ENCODE measurements at regions not wholly inside any gene's neighbourhood (a gene's known extent, or its start where the extent isn't known, plus 50 kb on each side); places are given as distances from the start of the nearest gene placed in this dataset.

GRCh38 chr3:191100516-191100915, 98.5 kb upstream of the OSTN start:
- H2AFZ ChIP-seq (ENCODE audit: insufficient read depth, low read depth, low read length, poor library complexity, severe bottlenecking): no peak overlapping the region
- no peak overlapping the region for H3K27ac Mint-ChIP-seq
- no peaks in the 10 kb centered on the region for H3K79me2 ChIP-seq (ENCODE audit: insufficient read depth, low read length)
- TF ChIP-seq CTCF (IDR thresholded peaks at IDR 0.05): no peak
- no peak for DNase-seq
- H3K27me3 Mint-ChIP-seq (ENCODE audit: low read depth in 3 of 3): peaks cover 0 to 2% (median 2%) of the 10 kb centered on the region in 3 donors
- intact Hi-C loops (cut with micrococcal nuclease): no loop called here
- no peaks in the 10 kb centered on the region for H3K36me3 Mint-ChIP-seq
- H3K36me3 ChIP-seq (replicated peaks in 1 of 2; ENCODE audit: control insufficient read depth in 1 of 2, insufficient read depth in 2 of 2, low read length in 2 of 2): no peaks in the 10 kb centered on the region
- no peaks in the 10 kb centered on the region for H3K4me1 ChIP-seq (ENCODE audit: control insufficient read depth in 1 of 2, insufficient read depth in 2 of 2, low read length in 2 of 2)
- no peak overlapping the region for H3K4me3 ChIP-seq (replicated peaks in 1 of 3; ENCODE audit: low read depth in 2 of 3, low read length in 3 of 3)
- no peaks in the 10 kb centered on the region for H3K27me3 ChIP-seq (ENCODE audit: control insufficient read depth in 2 of 2, insufficient read depth in 2 of 2, low read length in 2 of 2)
- WGBS (ENCODE audit: insufficient coverage): no CpG with 5 or more reads among the region's 4 CpGs
- no peak overlapping the region for H3K9ac ChIP-seq (ENCODE audit: insufficient read depth, low read length, poor library complexity, severe bottlenecking)
- H3K9me3 ChIP-seq (replicated peaks in 1 of 2; ENCODE audit: control insufficient read depth in 1 of 2, insufficient read depth in 1 of 2, low read length in 2 of 2): peaks cover 0 to 6% of the 10 kb centered on the region in 2 donors
- H3K4me3 Mint-ChIP-seq: no peak overlapping the region
- no peak overlapping the region for H3K4me2 ChIP-seq (replicated peaks; ENCODE audit: extremely low read depth, low read length, poor library complexity, severe bottlenecking)
- no peaks in the 10 kb centered on the region for H3K4me1 Mint-ChIP-seq
- H3K9me3 Mint-ChIP-seq: peaks cover 0 to 9% (median 2%) of the 10 kb centered on the region in 7 donors
- no peak overlapping the region for H3K27ac ChIP-seq (ENCODE audit: low read depth in 1 of 2, low read length in 2 of 2)
- no peaks in the 10 kb centered on the region for H4K20me1 ChIP-seq (ENCODE audit: insufficient read depth, low read length)

GRCh38 chr3:191094057-191094845, 104.8 kb upstream of the OSTN start:
- DNase-seq: no peak
- WGBS (ENCODE audit: insufficient coverage): no CpG with 5 or more reads among the region's 3 CpGs
- Histone ChIP-seq H3K4me1 (ENCODE audit: control insufficient read depth in 1 of 2, insufficient read depth in 2 of 2, low read length in 2 of 2) (no peaks in the 10 kb centered on the region), H3K4me3 (replicated peaks in 1 of 3; ENCODE audit: low read depth in 2 of 3, low read length in 3 of 3) (no peak overlapping the region), H3K27ac (ENCODE audit: low read depth in 1 of 2, low read length in 2 of 2) (no peak overlapping the region), H2AFZ (ENCODE audit: insufficient read depth, low read depth, low read length, poor library complexity, severe bottlenecking) (no peak overlapping the region), H3K9ac (ENCODE audit: insufficient read depth, low read length, poor library complexity, severe bottlenecking) (no peak overlapping the region), H3K27me3 (ENCODE audit: control insufficient read depth in 2 of 2, insufficient read depth in 2 of 2, low read length in 2 of 2) (no peaks in the 10 kb centered on the region), H4K20me1 (ENCODE audit: insufficient read depth, low read length) (no peaks in the 10 kb centered on the region), H3K36me3 (replicated peaks in 1 of 2; ENCODE audit: control insufficient read depth in 1 of 2, insufficient read depth in 2 of 2, low read length in 2 of 2) (no peaks in the 10 kb centered on the region), H3K4me2 (replicated peaks; ENCODE audit: extremely low read depth, low read length, poor library complexity, severe bottlenecking) (no peak overlapping the region), H3K79me2 (ENCODE audit: insufficient read depth, low read length) (no peaks in the 10 kb centered on the region), H3K9me3 (replicated peaks in 1 of 2; ENCODE audit: control insufficient read depth in 1 of 2, insufficient read depth in 1 of 2, low read length in 2 of 2) (no peaks in the 10 kb centered on the region)
- Mint-ChIP-seq H3K27me3 (ENCODE audit: low read depth in 3 of 3) (peaks cover 0 to 2% (median 2%) of the 10 kb centered on the region in 3 donors), H3K9me3 (peaks cover 0 to 2% (median 0%) of the 10 kb centered on the region in 7 donors), H3K27ac (no peak overlapping the region), H3K4me3 (no peak overlapping the region), H3K36me3 (no peaks in the 10 kb centered on the region), H3K4me1 (no peaks in the 10 kb centered on the region)
- intact Hi-C loops (cut with micrococcal nuclease): no loop called here
- no peak for TF ChIP-seq CTCF (IDR thresholded peaks at IDR 0.05)

All from CD14-positive monocyte (primary cell).